A549 (cell line): ENCODE measurements at regions not wholly inside any gene's neighbourhood (a gene's known extent, or its start where the extent isn't known, plus 50 kb on each side); places are given as distances from the start of the nearest gene placed in this dataset.

Experiments
- ATAC-seq, 2 experiments: fragments of 200-7000 bp in 1 of 2; fragments of >200 bp in 1 of 2; cut with Nextera tagmentation in 1 of 2; cut with Tn5 transposase in 1 of 2; 3 replicates each; pipeline versions ENCODE4 v1.8.0 to v1.9.1; 2018 to 2020; ENCODE audit warnings: mild to moderate bottlenecking in 1 of 2, moderate library complexity in 1 of 2
- CTCF ChIA-PET: fragments of 300-600 bp; sonication (Branson Sonifier 250); formaldehyde crosslinking; extraction: SDS; loops from one replicate; lab custom pipeline; 2021; ENCODE audit warnings: antibody characterized with exemption, inconsistent platforms; lab: Yijun Ruan, JAX
- POLR2A ChIA-PET: fragments of 350-600 bp; formaldehyde crosslinking; extraction: SDS; loops from one replicate; lab custom pipeline; 2021; ENCODE audit warnings: antibody characterized with exemption, inconsistent platforms; lab: Yijun Ruan, JAX
- DNase-seq, 2 experiments: peaks; one replicate each; pipeline versions ENCODE4 v3.0.0 to v3.0.0-alpha.2; 2011 to 2016; ENCODE audit warnings: low read depth in 1 of 2, low spot score in 1 of 2
- FAIRE-seq: peaks from 2 replicates; lab custom pipeline; 2011; peaks lifted over from hg19 to GRCh38; lab: Jason Lieb, UNC
- H3K27ac ChIP-seq, 2 experiments: fragments of >200 bp; sonication (Bioruptor Twin); formaldehyde crosslinking; 3 replicates each; pipeline ENCODE4 v1.5.1; 2016 to 2017
- H3K4me1 ChIP-seq: fragments of >200 bp; sonication (Bioruptor Twin); formaldehyde crosslinking; 3 replicates; pipeline ENCODE4 v1.6.1; 2016
- H3K4me2 ChIP-seq: fragments of >200 bp; sonication (Bioruptor Twin); formaldehyde crosslinking; 3 replicates; pipeline ENCODE4 v1.6.1; 2016
- H3K4me3 ChIP-seq: fragments of >200 bp; sonication (Bioruptor Twin); formaldehyde crosslinking; 3 replicates; pipeline ENCODE4 v1.5.1; 2016
- H3K9me3 ChIP-seq: fragments of >200 bp; sonication (Bioruptor Twin); formaldehyde crosslinking; 3 replicates; pipeline ENCODE4 v1.6.1; 2016
- BCL3 ChIP-seq: fragments of >200 bp; sonication (Bioruptor Twin); formaldehyde crosslinking; IDR thresholded peaks from 3 replicates; pipeline ENCODE4 v1.6.1; 2016
- BHLHE40 ChIP-seq: IDR thresholded peaks from 2 replicates; pipeline ENCODE4 v1.6.1; 2012; ENCODE audit warnings: low read depth, low read length, inconsistent platforms
- CBX2 ChIP-seq: fragments of 200-600 bp; sonication (generic); IDR thresholded peaks from 2 replicates; pipeline ENCODE4 v1.6.1; 2016; ENCODE audit warnings: low read depth, mild to moderate bottlenecking, borderline replicate concordance
- CEBPB ChIP-seq, 2 experiments: fragments of >200 bp in 1 of 2; sonication (Bioruptor Twin) in 1 of 2; formaldehyde crosslinking in 1 of 2; IDR thresholded peaks; 2 replicates each; pipeline ENCODE4 v1.6.1; 2012 to 2016
- CHD2 ChIP-seq: fragments of 150-350 bp; IDR thresholded peaks from 2 replicates; pipeline ENCODE4 v1.6.1; 2014; ENCODE audit warnings: low read length; ENCODE audit not compliant: partially characterized antibody
- EHF ChIP-seq: fragments of 250-450 bp; sonication (Bioruptor Pico); IDR thresholded peaks from 2 replicates; pipeline ENCODE4 v1.5.0; 2020; ENCODE audit warnings: mild to moderate bottlenecking
- ELK1 ChIP-seq: fragments of 150-350 bp; IDR thresholded peaks from 2 replicates; pipeline ENCODE4 v1.6.1; 2014; ENCODE audit warnings: low read depth, mild to moderate bottlenecking, low read length
- ESRRA ChIP-seq: fragments of 150-350 bp; IDR thresholded peaks from 2 replicates; pipeline ENCODE4 v1.6.1; 2014; ENCODE audit warnings: mild to moderate bottlenecking, low read length, borderline replicate concordance
- FOSL2 ChIP-seq, 2 experiments: fragments of 450-650 bp in 1 of 2; fragments of >200 bp in 1 of 2; sonication (Bioruptor Twin) in 1 of 2; formaldehyde crosslinking; IDR thresholded peaks; 2 replicates each; pipeline versions ENCODE4 v1.5.0 to v1.6.1; 2016 to 2020; ENCODE audit warnings: mild to moderate bottlenecking in 1 of 2, moderate library complexity in 1 of 2
- GATA3 ChIP-seq: IDR thresholded peaks from 2 replicates; pipeline ENCODE4 v1.6.1; 2012; ENCODE audit warnings: borderline replicate concordance
- HDAC2 ChIP-seq: fragments of 200-600 bp; sonication (generic); IDR thresholded peaks from 2 replicates; pipeline ENCODE4 v1.6.1; 2016
- HOXB13 ChIP-seq: fragments of 250-450 bp; sonication (Bioruptor Pico); IDR thresholded peaks from 2 replicates; pipeline ENCODE4 v1.5.0; 2020; ENCODE audit warnings: low read depth, mild to moderate bottlenecking, moderate library complexity
- KDM1A ChIP-seq: fragments of 200-600 bp; sonication (generic); IDR thresholded peaks from 2 replicates; pipeline ENCODE4 v1.6.1; 2016; ENCODE audit warnings: low read depth, mild to moderate bottlenecking
- KDM5A ChIP-seq: fragments of 200-600 bp; sonication (generic); IDR thresholded peaks from 2 replicates; pipeline ENCODE4 v1.6.1; 2016; ENCODE audit warnings: antibody characterized with exemption, mild to moderate bottlenecking
- MAZ ChIP-seq: fragments of 150-350 bp; IDR thresholded peaks from 2 replicates; pipeline ENCODE4 v1.6.1; 2014; ENCODE audit warnings: antibody characterized with exemption, low read depth, low read length, borderline replicate concordance
- NFE2L2 ChIP-seq: fragments of 150-350 bp; conservative IDR thresholded peaks from 2 replicates; pipeline ENCODE4 v1.6.1; 2014; ENCODE audit warnings: low read length
- PHF8 ChIP-seq: fragments of 200-600 bp; sonication (generic); IDR thresholded peaks from 2 replicates; pipeline ENCODE4 v1.6.1; 2016; ENCODE audit warnings: low read depth, mild to moderate bottlenecking, antibody characterized with exemption, moderate library complexity, borderline replicate concordance
- POLR2AphosphoS2 ChIP-seq: conservative IDR thresholded peaks from 2 replicates; pipeline ENCODE4 v1.6.1; 2012; ENCODE audit warnings: low read length, improper control_type of control experiment, inconsistent platforms
- RARB ChIP-seq: fragments of 250-450 bp; sonication (Bioruptor Pico); IDR thresholded peaks from 2 replicates; pipeline ENCODE4 v1.8.0; 2021; ENCODE audit warnings: mild to moderate bottlenecking, moderate library complexity
- REST ChIP-seq: fragments of 200-600 bp; sonication (generic); IDR thresholded peaks from 2 replicates; pipeline ENCODE4 v1.6.1; 2016; ENCODE audit warnings: antibody characterized with exemption, mild to moderate bottlenecking, moderate library complexity
- RFX5 ChIP-seq: fragments of 450-650 bp; IDR thresholded peaks from 2 replicates; pipeline ENCODE4 v1.7.1; 2014; ENCODE audit warnings: antibody characterized with exemption, mild to moderate bottlenecking, moderate library complexity
- TP53 ChIP-seq: fragments of 250-450 bp; sonication (Bioruptor Pico); IDR thresholded peaks from 2 replicates; pipeline ENCODE4 v1.5.0; 2021; ENCODE audit warnings: mild to moderate bottlenecking, moderate library complexity
- WGBS: methylation state at CpG from one replicate; pipeline ENCODE4 v1.1.6; 2017; ENCODE audit errors: missing lambda C conversion rate; 5-methylcytosine and 5-hydroxymethylcytosine counted together
- TF ChIP-seq, protein P1 (sequence below): fragments of 250-450 bp; sonication (Bioruptor Pico); IDR thresholded peaks from 2 replicates; pipeline ENCODE4 v1.5.0; 2020; ENCODE audit warnings: low read depth, mild to moderate bottlenecking, moderate library complexity

GRCh38 chr12:47321436-47321835 is 241.7 kb upstream of the AMIGO2 start:
- DNase-seq, result no peak
- H3K4me3 ChIP-seq, result no peak overlapping the region
- H3K27ac ChIP-seq, result no peak overlapping the region
- H3K9me3 ChIP-seq, result 0 out of 3 replicates have a peak, but pooled peaks cover 5% of the 10 kb centered on the region
- CTCF ChIA-PET, result interaction anchor here (1.2 kb wide), 2 partner anchors 288 to 291 kb away, joined by 3 read pairs; no protein-coding TSS in a partner anchor
- no peak overlapping the region for H3K4me2 ChIP-seq
- ATAC-seq, result no peak
- WGBS, result 3% methylated on average over 2 of the region's 2 CpGs
- FAIRE-seq, result no peak
- TF ChIP-seq GATA3 (no peak), RARB (CRISPR knock-in tag) (no peak), BCL3 (no peak), MAZ (no peak), FOSL2 (IDR thresholded peaks at IDR 0.05) (no peak), FOSL2 (CRISPR knock-in tag; IDR thresholded peaks at IDR 0.05) (no peak), ELK1 (no peak), NFE2L2 (no peak), EHF (CRISPR knock-in tag) (no peak), KDM1A (no peak), ESRRA (no peak), RFX5 (no peak), PHF8 (no peak), REST (no peak), HDAC2 (no peak), KDM5A (no peak), CHD2 (no peak), CEBPB (IDR thresholded peaks at IDR 0.05) (no peak)
- peaks cover 16% of the 10 kb centered on the region for H3K4me1 ChIP-seq
- POLR2A ChIA-PET, result no interaction called here

- DNase-seq, result no peak
- Histone ChIP-seq H3K4me1 (peaks cover 17% of the 10 kb centered on the region), H3K4me3 (no peak overlapping the region)
- 97% methylated on average over 1 of the region's 1 CpG for WGBS
- no peak for TF ChIP-seq POLR2AphosphoS2
- TF ChIP-seq KDM1A, result no peak
- no peak for TF ChIP-seq BHLHE40
- TF ChIP-seq, protein P1, sequence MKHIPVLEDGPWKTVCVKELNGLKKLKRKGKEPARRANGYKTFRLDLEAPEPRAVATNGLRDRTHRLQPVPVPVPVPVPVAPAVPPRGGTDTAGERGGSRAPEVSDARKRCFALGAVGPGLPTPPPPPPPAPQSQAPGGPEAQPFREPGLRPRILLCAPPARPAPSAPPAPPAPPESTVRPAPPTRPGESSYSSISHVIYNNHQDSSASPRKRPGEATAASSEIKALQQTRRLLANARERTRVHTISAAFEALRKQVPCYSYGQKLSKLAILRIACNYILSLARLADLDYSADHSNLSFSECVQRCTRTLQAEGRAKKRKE, result no peak
- TF ChIP-seq TP53, result no peak
- TF ChIP-seq CBX2, result no peak
- TF ChIP-seq HOXB13 (CRISPR knock-in tag), result no peak
- TF ChIP-seq, all 56 proteins: peak for 0
- Histone ChIP-seq H3K27ac (peak overlapping the region in 1 of 2 experiments; percentile 60; a peak in 3 of 6 replicates), H3K9me3 (0 out of 3 replicates have a peak, but pooled peaks cover 5% of the 10 kb centered on the region), H3K4me2 (no peak overlapping the region)
- ChIA-PET POLR2A (interaction anchor here (0.6 kb wide), 1 partner anchor 79 kb away, joined by 5 read pairs; no protein-coding TSS in a partner anchor), CTCF (interaction anchor here (0.7 kb wide), 1 partner anchor 47 kb away, joined by 3 read pairs; no protein-coding TSS in a partner anchor)
- FAIRE-seq (no peak), ATAC-seq (no peak)
Measured at GRCh38 chr12:47319746-47320145, 240.0 kb upstream of the AMIGO2 start.
